ENCODE measurements at regions not wholly inside any gene's neighbourhood (a gene's known extent, or its start where the extent isn't known, plus 50 kb on each side); places are given as distances from the start of the nearest gene placed in this dataset.

DNA sequence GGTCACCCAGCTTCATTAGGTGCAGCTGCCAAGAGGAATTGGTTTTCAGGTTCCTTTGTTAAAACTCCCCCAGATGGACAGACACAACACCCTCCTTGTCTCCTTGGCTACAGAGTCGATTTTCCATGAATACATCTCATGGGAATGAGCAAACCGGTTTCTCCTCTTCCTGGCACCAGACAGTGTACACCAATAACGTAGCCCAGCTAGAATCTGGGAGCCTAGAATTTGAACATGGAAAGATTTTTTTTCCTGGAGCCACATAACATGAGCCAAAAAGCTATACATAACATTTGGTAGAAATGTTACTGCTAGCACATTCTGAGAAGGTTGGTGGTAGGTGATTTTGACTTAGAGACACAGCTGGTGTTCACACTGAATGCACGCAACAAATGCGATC, 62.9 kb upstream of the SLC34A2 start:
- TF ChIP-seq, protein P1, sequence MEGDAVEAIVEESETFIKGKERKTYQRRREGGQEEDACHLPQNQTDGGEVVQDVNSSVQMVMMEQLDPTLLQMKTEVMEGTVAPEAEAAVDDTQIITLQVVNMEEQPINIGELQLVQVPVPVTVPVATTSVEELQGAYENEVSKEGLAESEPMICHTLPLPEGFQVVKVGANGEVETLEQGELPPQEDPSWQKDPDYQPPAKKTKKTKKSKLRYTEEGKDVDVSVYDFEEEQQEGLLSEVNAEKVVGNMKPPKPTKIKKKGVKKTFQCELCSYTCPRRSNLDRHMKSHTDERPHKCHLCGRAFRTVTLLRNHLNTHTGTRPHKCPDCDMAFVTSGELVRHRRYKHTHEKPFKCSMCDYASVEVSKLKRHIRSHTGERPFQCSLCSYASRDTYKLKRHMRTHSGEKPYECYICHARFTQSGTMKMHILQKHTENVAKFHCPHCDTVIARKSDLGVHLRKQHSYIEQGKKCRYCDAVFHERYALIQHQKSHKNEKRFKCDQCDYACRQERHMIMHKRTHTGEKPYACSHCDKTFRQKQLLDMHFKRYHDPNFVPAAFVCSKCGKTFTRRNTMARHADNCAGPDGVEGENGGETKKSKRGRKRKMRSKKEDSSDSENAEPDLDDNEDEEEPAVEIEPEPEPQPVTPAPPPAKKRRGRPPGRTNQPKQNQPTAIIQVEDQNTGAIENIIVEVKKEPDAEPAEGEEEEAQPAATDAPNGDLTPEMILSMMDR (IDR thresholded peaks at IDR 0.05), result no peak
- no peak for TF ChIP-seq EP300 (IDR thresholded peaks at IDR 0.05)

Measured in ovary (tissue), 3 donors.